ENCODE measurements at regions not wholly inside any gene's neighbourhood (a gene's known extent, or its start where the extent isn't known, plus 50 kb on each side); places are given as distances from the start of the nearest gene placed in this dataset.

DNA sequence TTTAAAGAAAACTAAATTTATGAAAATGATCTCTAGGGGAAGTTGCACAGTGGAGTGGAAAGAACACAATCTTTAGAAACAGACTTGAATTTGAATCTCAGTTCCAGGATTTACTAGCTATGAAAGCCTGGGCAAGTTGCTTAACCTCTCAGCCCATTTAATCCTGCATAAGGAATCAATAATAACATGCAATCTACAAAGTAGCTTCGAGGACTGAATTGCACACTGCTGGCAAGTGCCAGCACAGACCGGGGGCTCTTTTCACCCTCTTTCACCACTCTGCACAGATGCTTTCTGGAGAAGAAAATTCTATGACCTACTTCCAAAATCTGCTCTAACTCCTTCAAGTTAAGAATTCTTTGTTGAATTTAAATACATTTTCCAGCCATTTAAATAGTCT, 63.4 kb upstream of the ANK3 start:
- DNase-seq (ENCODE audit: extremely low read depth in 1 of 4, low spot score in 3 of 4) (no peak), FAIRE-seq (no peak), ATAC-seq (no peak)
- no peak overlapping the region for H3K9ac ChIP-seq (ENCODE audit: insufficient read depth in 1 of 2, low read depth in 2 of 2, low read length in 2 of 2)
- H4K20me1 ChIP-seq (replicated peaks; ENCODE audit: control insufficient read depth, insufficient read depth, low read length) = no peaks in the 10 kb centered on the region
- peaks cover 8 to 20% of the 10 kb centered on the region in 2 experiments for H3K27me3 ChIP-seq (ENCODE audit: control insufficient read depth in 2 of 2, insufficient read depth in 2 of 2, low read length in 2 of 2)
- H3K4me2 ChIP-seq (ENCODE audit: insufficient read depth, low read length) = no peak overlapping the region
- in situ Hi-C loops (cut with MboI) (loop anchor here (10.0 kb wide), 1 partner anchor 302 kb away; no protein-coding TSS in a partner anchor), intact Hi-C loops (cut with micrococcal nuclease) (no loop called here)
- H3K4me3 ChIP-seq = no peak overlapping the region
- no peaks in the 10 kb centered on the region for H3K9me3 ChIP-seq (replicated peaks; ENCODE audit: control insufficient read depth, insufficient read depth, low read depth, low read length)
- no peak overlapping the region for H3K27ac ChIP-seq (ENCODE audit: extremely low read depth, low read depth, low read length)
- no peaks in the 10 kb centered on the region for H3K36me3 ChIP-seq (ENCODE audit: control insufficient read depth, insufficient read depth, low read length)
- BruUV-seq (replicated peaks) = no TSS peak
- CTCF ChIA-PET (ENCODE audit: low intra/inter-chr PET ratio) = no interaction called here
- 0% methylated on average over 2 of the region's 2 CpGs for WGBS (ENCODE audit: insufficient coverage, low coverage, missing lambda C conversion rate)
- H3K4me1 ChIP-seq (replicated peaks in 1 of 2; ENCODE audit: control insufficient read depth in 2 of 2, insufficient read depth in 2 of 2, low read length in 2 of 2) = no peaks in the 10 kb centered on the region
- TF ChIP-seq ZNF407 (IDR thresholded peaks at IDR 0.05; ENCODE audit: low read depth) (no peak), PHTF2 (CRISPR knock-in tag; IDR thresholded peaks at IDR 0.05) (no peak), SMARCB1 (IDR thresholded peaks at IDR 0.05; ENCODE audit: insufficient read length, low read depth) (no peak), NFIX (CRISPR knock-in tag; IDR thresholded peaks at IDR 0.05; ENCODE audit: low read depth) (no peak), KLF16 (IDR thresholded peaks at IDR 0.05) (no peak), TEAD1 (CRISPR knock-in tag; IDR thresholded peaks at IDR 0.05) (no peak), ZNF143 (CRISPR knock-in tag; IDR thresholded peaks at IDR 0.05) (no peak), ZNF639 (CRISPR knock-in tag; conservative IDR thresholded peaks at IDR 0.05 in 1 of 2, IDR thresholded peaks at IDR 0.05 in 1 of 2) (no peak), POLR3A (IDR thresholded peaks at IDR 0.05; ENCODE audit: borderline replicate concordance, extremely low read depth, insufficient read depth, insufficient read length) (no peak), TCF7 (IDR thresholded peaks at IDR 0.05; ENCODE audit: borderline replicate concordance) (no peak), ELF4 (CRISPR knock-in tag; IDR thresholded peaks at IDR 0.05) (no peak), MAFG (tag; conservative IDR thresholded peaks at IDR 0.05) (no peak), FOXJ3 (CRISPR knock-in tag; IDR thresholded peaks at IDR 0.05) (no peak)
- H3K79me2 ChIP-seq (ENCODE audit: control insufficient read depth, insufficient read depth, low read length) = no peaks in the 10 kb centered on the region
- no peak overlapping the region for H2AFZ ChIP-seq (ENCODE audit: low read depth, low read length)
- H3K9me1 ChIP-seq (ENCODE audit: control insufficient read depth, insufficient read depth, low read length) = no peaks in the 10 kb centered on the region
- POLR2A ChIA-PET = no interaction called here
